Stimulated activated effector memory CD8-positive, alpha-beta T cell treated with anti-CD3 and anti-CD28 coated beads, Interleukin-12 subunit alpha, Interleukin-12 subunit beta, amount 100 ng/mL, for 72 hours (primary cell): ENCODE measurements at regions not wholly inside any gene's neighbourhood (a gene's known extent, or its start where the extent isn't known, plus 50 kb on each side); places are given as distances from the start of the nearest gene placed in this dataset.
A peak's percentile ranks its signal among the peaks of the same experiment; 100 is the strongest.

Experiments used
- ATAC-seq: fragments of 150-1000 bp; cut with Tn5 transposase; 2 replicates; pipeline ENCODE4 v1.10.0; 2021
- DNase-seq, 2 donors: peaks; one replicate each; pipeline ENCODE4 v3.0.0; 2021 to 2022; ENCODE audit warnings: low spot score in 2 of 2
- H3K27ac Mint-ChIP-seq: one replicate; pipeline ENCODE4 v1.8.0; 2022; ENCODE audit warnings: mild to moderate bottlenecking, mixed read lengths
- H3K36me3 Mint-ChIP-seq: one replicate; pipeline ENCODE4 v1.8.0; 2022; ENCODE audit warnings: mild to moderate bottlenecking, mixed read lengths
- H3K4me1 Mint-ChIP-seq: one replicate; pipeline ENCODE4 v1.8.0; 2022; ENCODE audit warnings: mixed read lengths
- H3K4me3 Mint-ChIP-seq: one replicate; pipeline ENCODE4 v1.8.0; 2022; ENCODE audit warnings: mild to moderate bottlenecking, mixed read lengths
- H3K9me3 Mint-ChIP-seq: one replicate; pipeline ENCODE4 v1.8.0; 2022; ENCODE audit warnings: mixed read lengths

- ATAC-seq (no peak), DNase-seq (no peak)
- no peaks in the 10 kb centered on the region for H3K9me3 Mint-ChIP-seq
- H3K27ac Mint-ChIP-seq = no peak overlapping the region
- H3K36me3 Mint-ChIP-seq = no peaks in the 10 kb centered on the region
- no peak overlapping the region for H3K4me3 Mint-ChIP-seq
- no peaks in the 10 kb centered on the region for H3K4me1 Mint-ChIP-seq
Measured at GRCh38 chr9:543478-543877, 298.0 kb upstream of the DMRT1 start.

GRCh38 chr9:545480-545879 lies 296.0 kb upstream of the DMRT1 start:
- no peaks in the 10 kb centered on the region for H3K36me3 Mint-ChIP-seq
- no peaks in the 10 kb centered on the region for H3K4me1 Mint-ChIP-seq
- peak overlapping the region; percentile 2 for H3K27ac Mint-ChIP-seq
- DNase-seq (no peak), ATAC-seq (no peak)
- no peak overlapping the region for H3K4me3 Mint-ChIP-seq
- H3K9me3 Mint-ChIP-seq = no peaks in the 10 kb centered on the region

DNA sequence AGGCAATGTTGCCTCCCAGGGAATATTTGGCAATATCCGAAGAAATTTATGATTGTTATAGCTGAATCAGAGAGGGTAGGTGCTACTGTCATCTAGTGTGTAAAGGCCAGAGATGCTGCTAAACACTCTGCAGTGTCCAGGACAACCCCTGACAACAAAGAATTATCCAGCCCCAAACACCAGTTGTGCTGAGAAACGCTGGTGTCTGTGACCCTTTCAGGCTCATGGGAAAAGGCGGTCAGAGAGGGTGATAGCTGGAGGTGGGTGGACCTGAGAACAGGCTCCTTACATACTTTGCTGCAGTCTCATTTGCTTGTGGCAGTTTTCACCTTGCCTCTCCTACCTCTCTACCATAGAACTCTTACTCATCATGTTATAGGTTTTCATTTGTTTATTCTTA lies 295.3 kb upstream of the DMRT1 start:
- Mint-ChIP-seq H3K4me1 (no peaks in the 10 kb centered on the region), H3K4me3 (no peak overlapping the region), H3K27ac (no peak overlapping the region), H3K9me3 (no peaks in the 10 kb centered on the region), H3K36me3 (no peaks in the 10 kb centered on the region)
- no peak for DNase-seq
- no peak for ATAC-seq

GRCh38 chr9:546797-547223 lies 294.7 kb upstream of the DMRT1 start:
- H3K27ac Mint-ChIP-seq = no peak overlapping the region
- H3K4me1 Mint-ChIP-seq = no peaks in the 10 kb centered on the region
- ATAC-seq (no peak), DNase-seq (no peak)
- H3K36me3 Mint-ChIP-seq = no peaks in the 10 kb centered on the region
- no peak overlapping the region for H3K4me3 Mint-ChIP-seq
- no peaks in the 10 kb centered on the region for H3K9me3 Mint-ChIP-seq

GRCh38 chr9:547314-547713 lies 294.2 kb upstream of the DMRT1 start:
- no peak for DNase-seq
- H3K4me3 Mint-ChIP-seq = no peak overlapping the region
- no peaks in the 10 kb centered on the region for H3K36me3 Mint-ChIP-seq
- H3K27ac Mint-ChIP-seq = no peak overlapping the region
- H3K4me1 Mint-ChIP-seq = no peaks in the 10 kb centered on the region
- ATAC-seq = no peak
- no peaks in the 10 kb centered on the region for H3K9me3 Mint-ChIP-seq

DNA sequence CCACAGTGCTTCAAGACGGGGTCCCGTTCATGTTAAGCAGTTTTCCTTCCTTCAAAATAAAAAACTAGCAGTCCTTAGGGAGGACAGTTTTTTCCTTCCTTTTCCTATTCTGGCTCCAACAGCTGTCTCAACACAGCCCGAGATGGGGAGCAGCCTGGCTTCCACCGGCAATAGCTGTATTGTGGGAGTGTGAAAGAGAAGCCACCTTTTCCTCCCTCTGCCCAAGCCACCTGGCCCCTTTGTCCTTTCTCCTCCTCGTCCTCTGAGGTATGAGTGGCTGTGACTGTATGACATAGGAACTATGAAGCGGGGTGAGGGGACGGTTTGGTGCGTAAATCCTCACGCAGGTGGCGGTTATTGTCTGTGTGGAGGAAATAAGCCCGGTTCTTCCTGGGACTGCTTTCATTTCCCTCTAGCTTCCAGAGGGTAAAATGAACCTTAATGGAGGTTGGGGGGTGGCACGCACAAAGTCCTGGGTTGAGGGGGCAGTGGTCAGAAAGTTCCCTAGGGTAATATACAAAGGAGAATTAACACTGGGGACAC lies 292.0 kb upstream of the DMRT1 start:
- no peaks in the 10 kb centered on the region for H3K9me3 Mint-ChIP-seq
- H3K27ac Mint-ChIP-seq = no peak overlapping the region
- H3K4me1 Mint-ChIP-seq = no peaks in the 10 kb centered on the region
- no peak overlapping the region for H3K4me3 Mint-ChIP-seq
- no peaks in the 10 kb centered on the region for H3K36me3 Mint-ChIP-seq
- DNase-seq (no peak), ATAC-seq (no peak)

GRCh38 chr9:550333-550732 lies 291.2 kb upstream of the DMRT1 start:
- Mint-ChIP-seq H3K36me3 (no peaks in the 10 kb centered on the region), H3K4me1 (no peaks in the 10 kb centered on the region), H3K4me3 (no peak overlapping the region), H3K9me3 (no peaks in the 10 kb centered on the region), H3K27ac (no peak overlapping the region)
- no peak for DNase-seq
- ATAC-seq = no peak

GRCh38 chr9:551986-552929 lies 289.2 kb upstream of the DMRT1 start:
- Mint-ChIP-seq H3K4me1 (no peaks in the 10 kb centered on the region), H3K36me3 (no peaks in the 10 kb centered on the region), H3K27ac (no peak overlapping the region), H3K9me3 (no peaks in the 10 kb centered on the region), H3K4me3 (no peak overlapping the region)
- no peak for DNase-seq
- ATAC-seq = no peak

- no peak for DNase-seq
- ATAC-seq = no peak
- no peaks in the 10 kb centered on the region for H3K36me3 Mint-ChIP-seq
- H3K4me3 Mint-ChIP-seq = no peak overlapping the region
- no peaks in the 10 kb centered on the region for H3K9me3 Mint-ChIP-seq
- no peak overlapping the region for H3K27ac Mint-ChIP-seq
- H3K4me1 Mint-ChIP-seq = no peaks in the 10 kb centered on the region
Measured at GRCh38 chr9:555493-555892, 286.0 kb upstream of the DMRT1 start.

DNA sequence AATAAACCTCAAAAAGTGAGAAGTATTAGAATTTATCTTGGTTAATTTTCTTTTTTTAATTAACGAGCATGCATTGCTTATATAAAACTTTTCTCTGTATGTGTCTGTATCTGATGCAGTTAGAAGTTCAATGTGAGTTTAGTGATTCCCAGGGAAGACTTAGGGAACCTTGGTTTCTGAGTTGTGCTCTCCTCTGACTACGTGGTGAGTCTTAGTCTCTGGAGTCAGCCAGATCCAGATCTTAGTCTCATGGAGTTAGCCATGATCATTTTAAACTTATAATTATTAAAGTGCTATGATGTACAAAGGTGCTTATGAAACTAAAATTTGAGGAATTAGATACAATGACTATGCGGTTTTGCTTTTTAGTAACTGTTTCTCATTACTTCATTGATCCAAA lies 285.3 kb upstream of the DMRT1 start:
- H3K36me3 Mint-ChIP-seq = no peaks in the 10 kb centered on the region
- no peak overlapping the region for H3K4me3 Mint-ChIP-seq
- no peaks in the 10 kb centered on the region for H3K9me3 Mint-ChIP-seq
- H3K27ac Mint-ChIP-seq = no peak overlapping the region
- DNase-seq (no peak), ATAC-seq (no peak)
- no peaks in the 10 kb centered on the region for H3K4me1 Mint-ChIP-seq

DNA sequence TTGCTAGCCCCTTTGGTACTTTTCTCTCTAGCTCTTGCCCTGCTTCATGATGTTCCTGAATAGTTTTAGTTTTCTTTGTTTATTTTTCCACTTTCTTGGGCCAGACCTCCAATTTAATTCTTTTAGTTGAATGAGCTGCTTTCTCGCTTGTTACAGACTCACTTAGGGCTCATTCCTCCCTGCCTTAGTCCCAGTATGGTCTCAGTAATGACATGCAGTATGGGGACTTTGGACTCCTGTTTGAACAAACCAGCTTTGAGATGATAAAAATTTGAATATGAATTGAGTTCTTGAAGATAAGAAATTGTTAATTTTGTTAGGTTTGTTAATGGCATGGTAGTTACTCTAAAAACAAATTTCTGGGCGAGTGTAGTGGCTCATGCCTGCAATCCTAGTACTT lies 284.8 kb upstream of the DMRT1 start:
- no peak overlapping the region for H3K4me3 Mint-ChIP-seq
- no peak for ATAC-seq
- H3K36me3 Mint-ChIP-seq = no peaks in the 10 kb centered on the region
- H3K4me1 Mint-ChIP-seq = no peaks in the 10 kb centered on the region
- no peaks in the 10 kb centered on the region for H3K9me3 Mint-ChIP-seq
- no peak for DNase-seq
- no peak overlapping the region for H3K27ac Mint-ChIP-seq

DNA sequence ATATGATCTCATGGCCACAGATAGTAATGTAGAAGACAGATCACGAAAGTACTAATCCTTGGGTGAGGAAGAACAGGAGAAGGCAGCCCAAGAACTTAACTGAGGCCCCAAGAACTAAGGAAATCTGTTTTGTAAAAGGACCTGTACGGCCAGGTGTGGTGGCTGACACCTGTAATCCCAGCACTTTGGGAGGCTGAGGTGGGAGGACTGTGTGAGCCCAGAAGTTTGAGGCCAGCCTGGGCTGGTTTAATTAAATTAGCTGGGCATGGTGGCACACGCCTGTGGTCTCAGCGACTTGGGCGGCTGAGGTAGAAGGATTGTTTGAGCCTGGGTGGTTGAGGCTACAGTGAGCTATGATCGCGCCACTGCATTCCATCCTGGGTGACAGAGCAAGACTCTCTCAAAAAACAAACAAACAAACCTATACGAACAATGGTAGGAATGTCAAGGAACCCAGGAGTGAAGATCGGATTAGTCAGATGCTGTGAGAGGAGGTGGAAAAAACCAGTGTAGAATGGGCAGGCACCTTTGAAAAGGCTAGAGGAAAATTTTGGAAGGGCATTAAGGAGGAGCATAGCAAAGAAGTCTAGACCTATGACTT lies 283.8 kb upstream of the DMRT1 start:
- DNase-seq (no peak), ATAC-seq (no peak)
- H3K9me3 Mint-ChIP-seq = no peaks in the 10 kb centered on the region
- no peaks in the 10 kb centered on the region for H3K36me3 Mint-ChIP-seq
- H3K4me1 Mint-ChIP-seq = no peaks in the 10 kb centered on the region
- H3K27ac Mint-ChIP-seq = no peak overlapping the region
- H3K4me3 Mint-ChIP-seq = no peak overlapping the region

GRCh38 chr9:561427-561826 lies 280.1 kb upstream of the DMRT1 start:
- Mint-ChIP-seq H3K9me3 (no peaks in the 10 kb centered on the region), H3K4me1 (no peaks in the 10 kb centered on the region), H3K4me3 (no peak overlapping the region), H3K36me3 (no peaks in the 10 kb centered on the region), H3K27ac (no peak overlapping the region)
- no peak for DNase-seq
- ATAC-seq = no peak

DNA sequence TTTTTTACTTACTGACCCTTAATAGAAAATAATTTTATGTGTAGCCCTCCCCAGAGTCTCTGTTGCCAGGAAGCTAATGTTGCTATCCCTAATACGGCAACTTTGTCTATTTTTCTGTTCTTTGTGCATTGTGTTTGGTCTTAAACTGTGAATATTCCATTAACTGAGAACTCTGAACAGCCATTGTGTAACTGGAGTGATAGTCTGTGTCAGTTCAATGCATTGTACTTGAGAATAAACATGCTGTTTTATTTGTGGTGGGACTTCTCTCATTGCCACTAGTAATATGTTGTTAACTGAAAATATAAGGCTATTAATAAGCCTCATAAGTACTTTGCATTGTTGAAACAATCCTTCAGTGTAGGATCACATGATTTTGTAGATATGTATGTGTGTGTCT lies 278.3 kb upstream of the DMRT1 start:
- Mint-ChIP-seq H3K9me3 (no peaks in the 10 kb centered on the region), H3K36me3 (no peaks in the 10 kb centered on the region), H3K4me1 (no peaks in the 10 kb centered on the region), H3K27ac (no peak overlapping the region), H3K4me3 (no peak overlapping the region)
- ATAC-seq = no peak
- DNase-seq = no peak

DNA sequence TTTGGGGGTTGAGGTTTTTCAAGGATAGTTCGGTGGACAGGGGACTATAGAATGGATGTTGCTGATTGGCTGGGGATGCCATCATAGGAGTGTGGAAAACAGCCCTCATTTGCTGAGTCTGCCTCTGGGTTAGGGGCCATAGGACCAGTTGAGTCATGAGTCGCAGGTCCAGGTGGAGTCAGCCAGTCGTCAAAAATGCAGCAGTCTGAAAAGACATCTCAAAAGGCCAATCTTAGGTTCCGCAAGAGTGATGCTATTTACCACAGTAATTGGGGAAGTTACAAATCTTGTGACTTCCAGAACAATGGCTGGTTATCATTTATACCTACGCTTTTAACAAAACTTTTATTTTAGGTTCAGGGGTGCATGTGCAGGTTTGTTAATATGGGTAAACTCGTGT lies 276.0 kb upstream of the DMRT1 start:
- Mint-ChIP-seq H3K9me3 (no peaks in the 10 kb centered on the region), H3K36me3 (no peaks in the 10 kb centered on the region), H3K4me1 (no peaks in the 10 kb centered on the region), H3K27ac (no peak overlapping the region), H3K4me3 (no peak overlapping the region)
- no peak for ATAC-seq
- no peak for DNase-seq

DNA sequence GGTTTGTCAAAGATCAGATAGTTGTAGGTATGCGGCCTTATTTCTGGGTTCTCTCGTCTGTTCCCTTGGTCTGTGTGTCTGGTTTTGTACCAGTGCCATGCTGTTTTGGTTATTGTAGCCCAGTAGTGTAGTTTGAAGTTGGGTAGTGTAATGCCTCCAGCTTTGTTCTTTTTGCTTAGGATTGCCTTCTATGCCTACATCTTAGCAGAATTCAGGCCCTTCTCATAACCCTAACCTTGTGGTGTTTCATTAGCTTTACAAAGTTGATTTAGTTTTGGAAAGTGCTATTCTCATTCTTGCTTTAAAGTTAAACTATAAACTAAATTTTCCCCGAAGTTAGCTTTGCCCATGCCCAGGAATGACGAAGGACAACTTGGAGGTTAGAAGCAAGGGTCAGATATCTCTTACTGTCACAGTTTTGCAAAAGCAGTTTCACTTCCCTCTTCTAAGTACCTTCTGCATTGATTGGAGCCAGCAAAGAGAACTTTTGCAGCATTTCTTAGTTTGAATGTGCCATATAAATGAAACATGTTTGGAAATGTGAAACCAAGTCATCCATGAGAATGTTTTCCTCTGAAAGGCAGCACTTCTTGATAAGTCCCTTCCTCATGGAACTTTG lies 274.3 kb upstream of the DMRT1 start:
- Mint-ChIP-seq H3K9me3 (no peaks in the 10 kb centered on the region), H3K4me3 (no peak overlapping the region), H3K27ac (no peak overlapping the region)

More for the DNA sequence above, 274.3 kb upstream of the DMRT1 start:
- no peak for ATAC-seq
- DNase-seq = no peak
- Mint-ChIP-seq H3K4me1 (no peaks in the 10 kb centered on the region), H3K36me3 (no peaks in the 10 kb centered on the region)
